Right hindlimb (tissue), 1 donor: ENCODE measurements at regions not wholly inside any gene's neighbourhood (a gene's known extent, or its start where the extent isn't known, plus 50 kb on each side); places are given as distances from the start of the nearest gene placed in this dataset.

Experiments used
- DNase-seq: peaks from one replicate; pipeline ENCODE4 v3.0.0-alpha.2; 2018

- DNase-seq = peak; percentile 82
Observed at GRCh38 chr12:130017591-130018449, 114.0 kb upstream of the TMEM132D start.

- DNase-seq = no peak
Observed at GRCh38 chr12:130018614-130019013, 114.8 kb upstream of the TMEM132D start.

- DNase-seq = peak; percentile 33
Observed at GRCh38 chr12:130026608-130027176, 122.9 kb upstream of the TMEM132D start.

GRCh38 chr12:130027798-130028197, 124.0 kb upstream of the TMEM132D start:
- no peak for DNase-seq

GRCh38 chr12:130029151-130029550, 125.3 kb upstream of the TMEM132D start:
- DNase-seq = no peak

GRCh38 chr12:130031041-130031440, 127.2 kb upstream of the TMEM132D start:
- no peak for DNase-seq

GRCh38 chr12:130031571-130032189, 127.9 kb upstream of the TMEM132D start:
- peak; percentile 44 for DNase-seq

GRCh38 chr12:130041983-130042812, 120.1 kb upstream of the FZD10 start:
- DNase-seq = peak; percentile 59

GRCh38 chr12:130043685-130044406, 118.4 kb upstream of the FZD10 start:
- DNase-seq = no peak

- peak; percentile 39 for DNase-seq
Observed at GRCh38 chr12:130044991-130045621, 117.2 kb upstream of the FZD10 start.

- no peak for DNase-seq
Observed at GRCh38 chr12:130049666-130050065, 112.6 kb upstream of the FZD10 start.

- DNase-seq = no peak
Observed at GRCh38 chr12:130051900-130052299, 110.4 kb upstream of the FZD10 start.

GRCh38 chr12:130053651-130054069, 108.6 kb upstream of the FZD10 start:
- no peak for DNase-seq

GRCh38 chr12:130054803-130055202, 107.5 kb upstream of the FZD10 start:
- DNase-seq = no peak

- DNase-seq = no peak
Observed at GRCh38 chr12:130058926-130059472, 103.3 kb upstream of the FZD10 start.

- DNase-seq = no peak
Observed at GRCh38 chr12:130063866-130064265, 98.4 kb upstream of the FZD10 start.

GRCh38 chr12:130064999-130065398, 97.3 kb upstream of the FZD10 start:
- DNase-seq = no peak

- no peak for DNase-seq
Observed at GRCh38 chr12:130066742-130067141, 95.5 kb upstream of the FZD10 start.

- DNase-seq = no peak
Observed at GRCh38 chr12:130068741-130069140, 93.5 kb upstream of the FZD10 start.

GRCh38 chr12:130070126-130070611, 92.1 kb upstream of the FZD10 start:
- DNase-seq = peak; percentile 62

- DNase-seq = no peak
Observed at GRCh38 chr12:130073721-130074120, 88.5 kb upstream of the FZD10 start.
